ENCODE measurements at regions not wholly inside any gene's neighbourhood (a gene's known extent, or its start where the extent isn't known, plus 50 kb on each side); places are given as distances from the start of the nearest gene placed in this dataset.
"Not testable (repeated sequence)": the region's sequence is repeated elsewhere in the genome, so short reads cannot be mapped to it uniquely, and the experiment has no call there.

DNA sequence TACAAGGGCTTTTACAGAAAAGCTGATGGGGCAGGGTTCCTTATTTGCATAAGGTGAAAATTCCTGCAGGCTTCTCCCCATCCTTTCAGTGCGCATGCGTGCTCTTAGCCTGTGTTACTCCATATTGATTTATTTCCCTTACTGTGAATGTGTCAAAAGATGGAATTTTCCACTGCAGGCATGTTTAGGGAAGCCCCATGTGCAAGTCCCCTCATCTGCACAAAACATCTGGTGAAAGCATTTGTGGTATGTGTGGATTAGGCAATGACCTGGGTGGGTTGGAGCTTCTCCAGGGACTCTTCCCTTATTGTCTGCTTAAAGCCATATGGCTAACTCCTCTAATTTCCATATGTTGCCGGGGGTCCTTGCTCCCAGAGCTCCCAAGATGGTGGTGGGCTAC, 912.7 kb upstream of the LRFN5 start:
- Histone ChIP-seq H3K4me2 (ENCODE audit: low read depth, low read length, poor library complexity, severe bottlenecking) (no peak overlapping the region), H3K9me3 (ENCODE audit: low read length) (peaks cover 53% of the 10 kb centered on the region), H3K4me1 (ENCODE audit: low read length) (no peaks in the 10 kb centered on the region), H3K9ac (ENCODE audit: low read length) (no peak overlapping the region), H3K79me2 (ENCODE audit: low read length) (no peaks in the 10 kb centered on the region), H4K20me1 (ENCODE audit: insufficient read depth, low read depth, low read length) (no peaks in the 10 kb centered on the region), H3K27me3 (ENCODE audit: low read length) (no peaks in the 10 kb centered on the region), H3K9me2 (replicated peaks; ENCODE audit: insufficient read depth, low read length) (no peaks in the 10 kb centered on the region), H3K27ac (ENCODE audit: low read length) (no peak overlapping the region), H2AFZ (ENCODE audit: low read length) (no peak overlapping the region), H3K4me3 (ENCODE audit: low read length) (no peak overlapping the region), H3K36me3 (ENCODE audit: insufficient read depth, low read length) (no peaks in the 10 kb centered on the region)
- DNase-seq, result no peak

DNA sequence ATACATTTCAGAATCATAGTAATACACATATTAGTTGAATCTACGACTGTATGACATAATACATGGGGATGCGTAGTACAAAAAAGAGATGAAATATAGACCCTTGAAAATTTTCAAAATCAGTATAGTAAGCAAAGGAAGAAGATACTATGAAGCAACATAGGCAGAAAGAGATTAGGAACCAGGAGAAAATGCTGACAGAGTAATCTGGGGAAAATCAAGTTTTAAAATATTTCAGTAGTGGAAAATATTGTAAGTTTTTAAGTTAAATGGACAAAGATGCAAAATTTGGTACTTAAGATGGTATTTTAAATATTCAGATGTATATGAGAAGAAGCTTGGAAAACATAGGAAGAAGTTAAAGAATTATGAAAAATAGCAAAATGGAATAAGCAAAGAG, 915.6 kb upstream of the LRFN5 start:
- Histone ChIP-seq H3K4me1 (ENCODE audit: low read length) (no peaks in the 10 kb centered on the region), H3K36me3 (ENCODE audit: insufficient read depth, low read length) (no peaks in the 10 kb centered on the region), H3K9me2 (replicated peaks; ENCODE audit: insufficient read depth, low read length) (no peaks in the 10 kb centered on the region), H4K20me1 (ENCODE audit: insufficient read depth, low read depth, low read length) (no peaks in the 10 kb centered on the region), H3K27me3 (ENCODE audit: low read length) (no peaks in the 10 kb centered on the region), H3K9ac (ENCODE audit: low read length) (no peak overlapping the region), H3K27ac (ENCODE audit: low read length) (no peak overlapping the region), H2AFZ (ENCODE audit: low read length) (no peak overlapping the region), H3K4me2 (ENCODE audit: low read depth, low read length, poor library complexity, severe bottlenecking) (no peak overlapping the region), H3K4me3 (ENCODE audit: low read length) (no peak overlapping the region), H3K9me3 (ENCODE audit: low read length) (peaks cover 48% of the 10 kb centered on the region), H3K79me2 (ENCODE audit: low read length) (no peaks in the 10 kb centered on the region)
- DNase-seq, result no peak

DNA sequence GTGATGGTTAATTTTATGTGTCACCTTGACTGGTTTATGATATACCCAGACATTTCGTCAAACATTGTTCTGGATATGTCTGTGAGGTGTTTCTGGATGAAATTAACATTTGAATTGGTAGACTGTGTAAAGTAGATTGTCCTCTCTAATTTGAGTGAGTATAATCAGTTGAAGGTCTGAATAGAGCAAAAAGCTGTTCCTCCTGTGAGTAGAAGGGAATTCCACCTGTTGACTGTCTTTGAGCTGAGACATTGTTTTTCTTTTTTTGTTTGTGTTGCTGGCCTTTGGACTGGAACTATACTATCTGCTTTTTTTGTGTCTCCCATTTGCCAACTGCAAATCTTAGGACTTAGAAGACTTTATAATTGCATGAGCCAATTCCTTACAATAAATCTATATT, 920.9 kb upstream of the LRFN5 start:
- no peaks in the 10 kb centered on the region for H3K79me2 ChIP-seq (ENCODE audit: low read length)
- H2AFZ ChIP-seq (ENCODE audit: low read length), result no peak overlapping the region
- H3K9me3 ChIP-seq (ENCODE audit: low read length), result peaks cover 57% of the 10 kb centered on the region
- no peak overlapping the region for H3K27ac ChIP-seq (ENCODE audit: low read length)
- no peaks in the 10 kb centered on the region for H4K20me1 ChIP-seq (ENCODE audit: insufficient read depth, low read depth, low read length)
- H3K27me3 ChIP-seq (ENCODE audit: low read length), result no peaks in the 10 kb centered on the region
- no peaks in the 10 kb centered on the region for H3K9me2 ChIP-seq (replicated peaks; ENCODE audit: insufficient read depth, low read length)
- no peaks in the 10 kb centered on the region for H3K4me1 ChIP-seq (ENCODE audit: low read length)
- H3K4me3 ChIP-seq (ENCODE audit: low read length), result no peak overlapping the region
- no peak for DNase-seq
- no peaks in the 10 kb centered on the region for H3K36me3 ChIP-seq (ENCODE audit: insufficient read depth, low read length)
- H3K9ac ChIP-seq (ENCODE audit: low read length), result no peak overlapping the region
- H3K4me2 ChIP-seq (ENCODE audit: low read depth, low read length, poor library complexity, severe bottlenecking), result no peak overlapping the region

DNA sequence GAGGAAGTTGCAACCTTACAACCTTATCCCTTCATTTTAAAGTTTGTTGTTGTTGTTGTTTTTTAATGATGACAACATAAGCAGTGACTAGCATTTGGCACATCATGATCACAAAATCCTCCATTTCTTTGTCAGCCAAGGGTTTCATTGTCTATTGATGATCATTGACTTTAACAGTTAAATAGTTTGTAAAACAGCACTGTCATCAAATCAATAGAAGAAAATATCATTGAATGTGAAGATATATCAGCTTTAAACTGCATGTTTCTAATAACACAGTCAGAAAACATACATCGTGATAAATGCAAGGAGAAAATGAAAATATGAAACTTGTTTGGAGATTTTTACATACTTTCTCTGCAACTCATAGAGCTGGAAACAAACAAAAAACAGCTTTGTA, 922.3 kb upstream of the LRFN5 start:
- H3K4me2 ChIP-seq (ENCODE audit: low read depth, low read length, poor library complexity, severe bottlenecking), result no peak overlapping the region
- DNase-seq, result no peak

GRCh38 chr14:40682131-40682913, 924.4 kb upstream of the LRFN5 start:
- H3K9ac ChIP-seq (ENCODE audit: low read length), result no peak overlapping the region

More for the DNA sequence above, 922.3 kb upstream of the LRFN5 start:
- Histone ChIP-seq H3K4me1 (ENCODE audit: low read length) (no peaks in the 10 kb centered on the region), H3K27ac (ENCODE audit: low read length) (no peak overlapping the region), H4K20me1 (ENCODE audit: insufficient read depth, low read depth, low read length) (no peaks in the 10 kb centered on the region), H3K9ac (ENCODE audit: low read length) (no peak overlapping the region), H3K9me3 (ENCODE audit: low read length) (peaks cover 57% of the 10 kb centered on the region), H3K4me3 (ENCODE audit: low read length) (no peak overlapping the region), H3K27me3 (ENCODE audit: low read length) (no peaks in the 10 kb centered on the region), H3K9me2 (replicated peaks; ENCODE audit: insufficient read depth, low read length) (no peaks in the 10 kb centered on the region), H3K79me2 (ENCODE audit: low read length) (no peaks in the 10 kb centered on the region), H3K36me3 (ENCODE audit: insufficient read depth, low read length) (no peaks in the 10 kb centered on the region), H2AFZ (ENCODE audit: low read length) (no peak overlapping the region)

GRCh38 chr14:40679256-40679655, 927.4 kb upstream of the LRFN5 start:
- H3K4me1 ChIP-seq (ENCODE audit: low read length), result no peaks in the 10 kb centered on the region
- H3K27me3 ChIP-seq (ENCODE audit: low read length), result no peaks in the 10 kb centered on the region
- no peaks in the 10 kb centered on the region for H4K20me1 ChIP-seq (ENCODE audit: insufficient read depth, low read depth, low read length)
- H3K36me3 ChIP-seq (ENCODE audit: insufficient read depth, low read length), result no peaks in the 10 kb centered on the region
- H3K79me2 ChIP-seq (ENCODE audit: low read length), result no peaks in the 10 kb centered on the region
- H3K4me2 ChIP-seq (ENCODE audit: low read depth, low read length, poor library complexity, severe bottlenecking), result no peak overlapping the region
- H3K9me2 ChIP-seq (replicated peaks; ENCODE audit: insufficient read depth, low read length), result no peaks in the 10 kb centered on the region
- H2AFZ ChIP-seq (ENCODE audit: low read length), result no peak overlapping the region
- H3K4me3 ChIP-seq (ENCODE audit: low read length), result no peak overlapping the region
- no peak overlapping the region for H3K9ac ChIP-seq (ENCODE audit: low read length)
- H3K9me3 ChIP-seq (ENCODE audit: low read length), result peaks cover 60% of the 10 kb centered on the region
- no peak for DNase-seq
- no peak overlapping the region for H3K27ac ChIP-seq (ENCODE audit: low read length)

More at GRCh38 chr14:40682131-40682913, 924.4 kb upstream of the LRFN5 start:
- no peaks in the 10 kb centered on the region for H3K79me2 ChIP-seq (ENCODE audit: low read length)
- H3K27ac ChIP-seq (ENCODE audit: low read length), result no peak overlapping the region
- no peak overlapping the region for H3K4me3 ChIP-seq (ENCODE audit: low read length)
- peaks cover 59% of the 10 kb centered on the region for H3K9me3 ChIP-seq (ENCODE audit: low read length)
- H3K4me2 ChIP-seq (ENCODE audit: low read depth, low read length, poor library complexity, severe bottlenecking), result no peak overlapping the region
- no peaks in the 10 kb centered on the region for H3K9me2 ChIP-seq (replicated peaks; ENCODE audit: insufficient read depth, low read length)
- no peaks in the 10 kb centered on the region for H4K20me1 ChIP-seq (ENCODE audit: insufficient read depth, low read depth, low read length)
- no peak overlapping the region for H2AFZ ChIP-seq (ENCODE audit: low read length)
- no peaks in the 10 kb centered on the region for H3K4me1 ChIP-seq (ENCODE audit: low read length)
- no peaks in the 10 kb centered on the region for H3K36me3 ChIP-seq (ENCODE audit: insufficient read depth, low read length)
- DNase-seq, result no peak
- H3K27me3 ChIP-seq (ENCODE audit: low read length), result no peaks in the 10 kb centered on the region

DNA sequence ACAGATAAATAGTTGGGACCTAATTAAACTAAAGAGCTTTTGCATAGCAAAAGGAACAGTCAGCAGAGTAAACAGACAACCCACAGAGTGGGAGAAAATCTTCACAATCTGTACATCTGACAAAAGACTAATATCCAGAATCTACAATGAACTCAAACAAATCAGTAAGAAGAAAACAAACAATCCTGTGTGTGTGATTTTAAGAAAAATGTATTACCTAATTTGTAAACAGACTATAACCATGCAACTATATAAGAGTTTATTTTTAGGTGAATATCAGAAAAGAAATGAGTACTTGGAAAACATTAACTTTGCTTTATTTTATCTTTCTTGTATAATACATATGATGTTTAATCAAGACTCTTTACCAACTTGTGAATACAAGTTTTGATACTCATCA, 929.5 kb upstream of the LRFN5 start:
- not testable (repeated sequence) for H2AFZ ChIP-seq (ENCODE audit: low read length); H3K27ac ChIP-seq (ENCODE audit: low read length); H4K20me1 ChIP-seq (ENCODE audit: insufficient read depth, low read depth, low read length); H3K4me3 ChIP-seq (ENCODE audit: low read length); H3K4me2 ChIP-seq (ENCODE audit: low read depth, low read length, poor library complexity, severe bottlenecking); H3K79me2 ChIP-seq (ENCODE audit: low read length); H3K9ac ChIP-seq (ENCODE audit: low read length); DNase-seq; H3K27me3 ChIP-seq (ENCODE audit: low read length); H3K36me3 ChIP-seq (ENCODE audit: insufficient read depth, low read length); H3K4me1 ChIP-seq (ENCODE audit: low read length); H3K9me2 ChIP-seq (replicated peaks; ENCODE audit: insufficient read depth, low read length)
- H3K9me3 ChIP-seq (ENCODE audit: low read length), result peaks cover 55% of the 10 kb centered on the region

DNA sequence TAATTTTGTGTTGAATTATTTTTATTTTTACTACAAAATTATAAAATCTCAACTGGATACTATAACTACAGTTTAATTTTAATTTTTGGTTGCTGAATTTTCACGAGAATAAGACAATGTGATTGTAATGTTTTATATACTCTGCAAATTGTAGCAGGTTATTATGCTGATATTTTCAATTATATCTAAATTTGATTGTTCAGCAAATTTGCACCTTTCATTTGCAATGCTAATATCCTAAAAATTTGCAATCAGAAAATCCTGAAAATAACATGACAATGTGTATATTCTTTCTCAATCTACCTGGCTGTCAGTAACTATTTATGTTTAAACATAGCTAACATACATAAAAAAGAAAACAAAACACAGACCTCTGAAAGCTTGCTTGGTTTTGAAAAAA, 932.2 kb upstream of the LRFN5 start:
- H3K4me1 ChIP-seq (ENCODE audit: low read length), result no peaks in the 10 kb centered on the region
- H3K27me3 ChIP-seq (ENCODE audit: low read length), result no peaks in the 10 kb centered on the region
- no peak for DNase-seq
- no peaks in the 10 kb centered on the region for H3K9me2 ChIP-seq (replicated peaks; ENCODE audit: insufficient read depth, low read length)
- H2AFZ ChIP-seq (ENCODE audit: low read length), result no peak overlapping the region
- H3K9ac ChIP-seq (ENCODE audit: low read length), result no peak overlapping the region
- H3K36me3 ChIP-seq (ENCODE audit: insufficient read depth, low read length), result no peaks in the 10 kb centered on the region
- no peak overlapping the region for H3K27ac ChIP-seq (ENCODE audit: low read length)
- no peak overlapping the region for H3K4me2 ChIP-seq (ENCODE audit: low read depth, low read length, poor library complexity, severe bottlenecking)
- peaks cover 58% of the 10 kb centered on the region for H3K9me3 ChIP-seq (ENCODE audit: low read length)
- no peak overlapping the region for H3K4me3 ChIP-seq (ENCODE audit: low read length)
- no peaks in the 10 kb centered on the region for H3K79me2 ChIP-seq (ENCODE audit: low read length)
- H4K20me1 ChIP-seq (ENCODE audit: insufficient read depth, low read depth, low read length), result no peaks in the 10 kb centered on the region

All from Karpas-422 (cell line).